NCI-H446 treated with DMSO at 0.1 percent for 48 hours (cell line): ENCODE measurements at regions not wholly inside any gene's neighbourhood (a gene's known extent, or its start where the extent isn't known, plus 50 kb on each side); places are given as distances from the start of the nearest gene placed in this dataset.

ENCODE experiments used
- DNase-seq: peaks from one replicate; lab custom pipeline; 2025; lab: John Stamatoyannopoulos, UW

GRCh38 chr5:56622141-56622540 lies 193.2 kb upstream of the MAP3K1 start:
- DNase-seq, result no peak

DNA sequence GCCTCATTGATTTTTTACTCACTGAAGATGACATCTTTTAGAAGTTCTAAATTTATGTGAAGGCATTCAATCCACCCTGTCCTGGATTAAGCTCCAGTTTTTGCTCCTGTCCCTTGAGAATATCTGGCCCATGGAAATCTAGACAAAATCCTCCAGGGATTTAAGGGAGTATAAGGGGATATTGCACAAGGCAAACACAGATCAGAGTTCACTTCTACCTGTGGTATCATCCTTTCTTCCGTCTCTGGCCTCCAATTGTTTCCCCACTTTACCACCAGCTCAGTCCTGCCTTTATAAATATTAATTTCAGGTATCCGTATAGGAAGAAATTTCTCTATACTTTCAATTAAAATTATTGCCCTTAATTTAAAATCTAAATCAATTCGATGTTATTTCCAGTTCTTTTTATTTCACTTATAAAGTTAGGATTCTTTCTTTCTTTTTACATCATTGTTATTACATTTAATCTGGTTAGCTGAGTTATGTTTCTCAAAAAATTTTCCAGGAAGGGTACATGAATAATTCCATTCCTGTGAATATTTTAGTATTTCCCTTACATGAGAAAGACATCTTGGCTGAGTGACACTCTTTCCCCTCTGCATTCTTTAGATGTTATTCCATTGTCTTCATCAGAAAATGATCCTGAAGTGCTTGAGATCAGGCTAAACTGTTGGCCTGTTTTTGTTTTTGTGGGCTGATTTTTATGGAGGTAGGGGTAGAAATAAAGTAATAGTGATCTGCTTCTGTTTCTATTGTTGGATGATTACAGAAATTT lies 194.3 kb upstream of the MAP3K1 start:
- DNase-seq, result no peak

- no peak for DNase-seq
Observed at GRCh38 chr5:56617998-56618397, 197.4 kb upstream of the MAP3K1 start.

DNA sequence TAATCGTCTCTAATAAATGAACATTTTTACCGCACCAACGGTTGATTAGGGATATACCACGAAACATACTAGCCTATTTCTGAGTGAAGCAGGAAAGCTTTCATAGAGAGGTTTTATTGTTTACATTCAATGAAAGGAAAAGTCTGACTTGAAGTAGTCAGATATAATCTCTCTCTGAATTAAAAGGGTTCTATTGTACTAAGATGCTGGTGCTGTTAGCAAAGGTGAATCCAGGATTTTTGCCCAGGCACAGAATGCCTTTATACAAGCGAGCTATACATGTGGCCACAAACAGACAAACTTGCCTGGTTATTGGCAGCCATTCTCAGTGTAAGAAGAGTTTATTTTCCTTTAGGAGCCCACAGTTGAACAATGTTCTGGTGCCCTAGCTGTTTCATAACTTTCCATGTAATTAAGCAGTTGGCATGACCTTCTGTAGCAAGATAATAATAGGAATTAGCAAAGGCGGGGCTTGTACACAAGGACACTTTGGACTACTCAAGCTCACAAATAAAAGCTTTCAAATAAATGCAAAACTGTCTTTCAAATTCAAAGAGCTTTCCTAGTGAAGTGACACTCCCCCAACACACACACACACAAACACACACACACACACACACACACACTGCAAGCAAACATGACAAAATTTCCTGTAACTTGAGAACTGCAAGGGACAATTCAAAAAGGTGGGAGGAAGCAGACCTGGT lies 198.7 kb upstream of the MAP3K1 start:
- no peak for DNase-seq

- no peak for DNase-seq
Observed at GRCh38 chr5:56615361-56616153, 199.8 kb upstream of the MAP3K1 start.

- no peak for DNase-seq
Observed at GRCh38 chr5:56612759-56613158, 202.6 kb upstream of the MAP3K1 start.

GRCh38 chr5:56612353-56612752 lies 203.0 kb upstream of the MAP3K1 start:
- no peak for DNase-seq

DNA sequence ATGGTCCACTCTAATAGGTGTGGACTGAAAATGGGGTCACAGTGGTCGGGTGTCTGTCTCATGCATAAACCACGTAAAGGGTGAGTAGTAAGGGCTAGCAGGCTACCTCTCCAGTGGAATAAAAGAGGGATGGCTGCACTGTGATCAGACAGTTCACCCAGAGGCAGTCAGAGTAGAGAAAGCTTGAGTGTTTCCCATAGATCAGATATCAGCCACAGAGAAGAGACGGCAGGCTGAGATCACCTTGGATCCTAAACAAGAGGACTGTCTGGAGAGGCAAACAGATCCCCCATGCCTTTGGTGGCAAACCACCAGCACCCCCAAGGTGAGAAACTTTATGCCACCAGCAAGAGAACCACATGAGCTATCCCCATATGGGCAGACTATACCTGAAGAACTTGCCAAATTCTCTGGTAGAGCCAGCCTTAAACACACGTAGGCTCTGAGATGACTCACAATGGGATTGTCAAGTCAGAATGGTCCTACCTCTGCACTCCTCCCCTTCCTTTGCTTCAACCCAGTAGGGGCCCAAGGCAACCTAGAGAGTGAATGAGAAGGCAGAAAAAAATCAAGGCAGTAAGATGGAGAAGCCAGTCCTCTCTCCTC lies 205.2 kb upstream of the MAP3K1 start:
- no peak for DNase-seq

GRCh38 chr5:56608217-56608925 lies 207.0 kb upstream of the MAP3K1 start:
- no peak for DNase-seq

DNA sequence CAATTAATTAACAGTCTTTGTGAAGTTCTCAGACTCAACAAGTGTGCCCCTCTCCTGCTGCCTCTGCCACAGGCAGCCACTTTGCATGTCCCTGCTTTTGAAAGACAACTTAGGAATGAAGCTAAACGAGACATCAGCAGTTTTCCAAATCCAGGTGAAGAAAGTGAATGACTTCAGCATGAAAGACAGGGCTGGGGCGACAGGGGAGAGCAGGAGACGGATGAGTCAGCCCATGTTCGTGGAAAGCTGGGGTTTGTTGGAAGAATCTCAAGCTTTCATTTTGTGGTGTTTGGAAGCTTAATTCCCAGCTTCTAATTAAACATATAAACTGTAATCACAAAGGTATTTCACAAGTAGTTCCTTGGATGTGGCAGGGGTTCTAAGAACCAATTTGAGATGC lies 207.8 kb upstream of the MAP3K1 start:
- no peak for DNase-seq

DNA sequence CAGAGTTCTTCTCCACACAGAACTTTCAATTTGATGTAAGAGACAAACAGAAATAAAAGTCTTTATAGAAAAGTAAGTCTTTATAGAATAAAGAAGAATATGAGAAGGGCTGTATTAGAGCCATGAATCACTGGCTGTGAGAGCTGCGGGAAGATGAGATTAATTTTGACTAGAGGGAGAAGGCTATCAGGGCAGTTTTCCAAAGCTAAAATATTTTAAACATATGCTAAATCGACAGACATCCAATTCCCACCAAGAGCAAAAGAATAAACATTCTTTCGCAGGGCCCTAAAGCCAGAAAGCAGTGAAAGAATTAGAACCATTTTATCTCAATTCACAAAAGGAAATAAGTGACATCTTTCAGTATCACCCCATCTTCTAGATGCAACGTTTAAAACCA lies 208.3 kb upstream of the MAP3K1 start:
- DNase-seq, result no peak

DNA sequence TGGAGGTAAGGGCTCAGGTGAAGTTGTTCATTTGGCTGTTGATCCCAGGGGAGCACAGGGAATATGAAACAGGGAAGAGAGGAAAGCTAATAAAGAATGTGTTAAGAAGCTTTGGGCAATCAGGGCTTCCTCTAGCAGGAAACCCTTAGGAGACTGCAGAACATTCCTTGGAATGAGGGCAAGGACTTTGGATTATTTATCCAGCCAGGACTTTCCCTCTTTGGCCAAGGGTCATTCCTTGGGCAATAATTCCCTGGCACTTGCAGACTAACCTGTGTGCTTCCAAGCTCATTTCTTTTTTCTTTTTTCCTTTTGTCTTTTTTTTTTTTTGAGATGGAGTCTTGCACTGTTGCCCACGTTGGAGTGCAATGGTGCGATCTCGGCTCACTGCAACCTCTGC lies 209.2 kb upstream of the MAP3K1 start:
- no peak for DNase-seq

DNA sequence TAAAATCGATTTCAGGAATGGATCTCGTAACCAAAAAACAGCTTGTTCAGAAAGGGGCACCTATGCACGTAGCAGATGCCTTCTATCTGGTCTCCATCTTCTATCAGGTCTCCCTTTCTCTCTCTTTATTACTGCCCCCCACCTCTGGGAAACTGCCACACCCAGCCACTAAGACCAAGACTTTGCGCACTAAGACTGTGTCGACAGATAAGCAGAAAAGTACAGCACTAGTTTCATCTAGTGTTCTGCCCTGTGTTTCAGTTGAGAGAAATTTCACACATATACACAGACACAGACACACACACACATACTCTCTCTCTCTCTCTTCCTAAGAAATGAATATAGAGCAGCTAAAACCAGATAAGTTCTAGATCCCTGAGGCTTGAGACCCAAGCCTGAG lies 210.1 kb upstream of the MAP3K1 start:
- no peak for DNase-seq

GRCh38 chr5:56601641-56602071 lies 213.7 kb upstream of the MAP3K1 start:
- no peak for DNase-seq

DNA sequence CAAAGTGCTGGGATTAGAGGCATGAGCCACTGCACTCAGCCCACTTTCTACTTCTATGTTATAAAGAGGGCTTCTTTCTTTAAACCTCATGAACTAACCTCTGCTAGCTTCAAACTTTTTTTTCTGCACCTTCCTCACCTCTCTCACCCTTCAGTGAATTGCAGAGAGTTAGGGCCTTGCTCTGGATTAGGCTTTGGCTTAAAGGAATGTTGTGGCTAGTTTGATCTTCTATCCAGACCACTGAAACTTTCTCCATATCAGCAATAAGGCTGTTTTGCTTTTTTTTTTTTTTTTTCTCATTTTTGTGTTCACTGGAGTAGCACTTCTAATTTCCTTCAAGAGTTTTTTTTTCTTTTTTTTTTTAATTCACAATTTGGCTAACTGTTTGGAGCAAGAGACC lies 216.4 kb upstream of the MAP3K1 start:
- no peak for DNase-seq

DNA sequence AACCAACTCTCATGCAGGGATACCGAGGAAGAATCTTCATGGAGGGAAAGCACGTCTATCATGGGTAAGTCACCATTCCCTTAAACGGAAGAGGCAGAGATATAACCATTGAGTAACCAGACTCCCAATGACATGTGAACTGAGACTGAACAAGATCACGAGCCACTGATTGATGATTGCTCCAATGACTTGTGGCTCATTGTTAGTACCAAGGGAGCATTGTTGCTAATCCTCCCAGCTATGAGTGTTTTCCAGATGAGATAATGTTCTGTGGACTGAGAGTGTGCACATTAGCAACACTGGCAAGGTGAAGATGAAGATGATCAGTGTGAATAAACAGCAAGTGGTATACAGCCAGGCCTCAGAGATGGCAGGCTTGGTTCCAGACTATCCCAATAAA lies 219.2 kb upstream of the MAP3K1 start:
- no peak for DNase-seq

DNA sequence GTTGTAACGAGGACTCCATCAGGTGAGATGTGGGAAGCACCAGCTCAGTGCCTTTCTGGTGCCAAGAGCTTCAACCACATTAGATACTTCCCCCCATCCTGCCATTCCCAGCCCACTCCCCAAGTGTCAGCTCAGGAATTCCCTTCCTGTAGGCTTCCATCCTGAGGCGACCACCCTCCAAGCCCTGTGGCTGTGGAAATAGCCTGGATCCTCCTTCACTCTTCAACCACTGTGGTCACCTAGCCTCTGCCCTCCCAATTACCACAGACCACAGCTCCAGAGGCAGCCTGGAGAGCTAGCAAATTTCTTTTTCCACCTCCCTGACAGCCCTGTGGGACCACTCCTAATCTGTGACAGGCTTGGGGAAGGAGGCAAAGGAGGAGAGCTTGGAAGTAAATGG lies 219.8 kb upstream of the MAP3K1 start:
- DNase-seq, result no peak

DNA sequence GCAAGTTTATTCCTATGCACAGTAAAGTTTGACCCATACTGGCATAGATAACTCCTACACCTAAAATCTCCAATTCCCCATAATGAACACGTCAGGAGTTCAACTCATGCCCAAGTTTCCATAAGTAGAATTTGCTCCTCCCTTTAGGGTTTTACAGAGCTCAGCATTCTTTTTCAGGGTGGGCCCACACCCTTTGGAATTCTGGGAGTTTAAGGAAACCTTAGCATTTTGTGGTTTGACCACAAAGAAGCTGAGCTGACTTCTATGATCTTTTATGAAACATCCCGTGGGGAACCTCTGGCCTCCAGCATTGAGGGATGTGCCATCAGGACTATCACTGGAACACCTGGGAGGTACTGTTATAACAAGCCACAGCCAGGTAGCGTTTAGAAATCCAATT lies 220.6 kb upstream of the MAP3K1 start:
- no peak for DNase-seq

DNA sequence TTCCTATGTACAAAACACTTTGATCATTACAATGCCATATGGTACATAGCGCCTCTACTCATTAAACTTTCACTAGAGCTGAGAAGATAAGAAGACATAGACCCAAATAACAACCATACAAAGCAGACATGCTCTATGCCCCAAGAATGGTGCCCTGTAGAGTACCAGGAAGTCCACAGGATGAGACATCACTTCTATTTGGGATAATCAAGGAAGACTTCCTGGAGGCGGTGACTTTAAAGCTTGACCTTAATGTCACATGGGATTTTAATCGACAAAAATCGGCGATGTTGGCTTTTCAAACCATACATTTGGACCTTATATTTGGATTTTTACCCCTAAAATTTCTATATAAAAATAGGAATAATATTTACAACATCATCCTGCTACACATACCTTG lies 224.3 kb upstream of the MAP3K1 start:
- no peak for DNase-seq

GRCh38 chr5:56589481-56589860 lies 225.9 kb upstream of the MAP3K1 start:
- no peak for DNase-seq

DNA sequence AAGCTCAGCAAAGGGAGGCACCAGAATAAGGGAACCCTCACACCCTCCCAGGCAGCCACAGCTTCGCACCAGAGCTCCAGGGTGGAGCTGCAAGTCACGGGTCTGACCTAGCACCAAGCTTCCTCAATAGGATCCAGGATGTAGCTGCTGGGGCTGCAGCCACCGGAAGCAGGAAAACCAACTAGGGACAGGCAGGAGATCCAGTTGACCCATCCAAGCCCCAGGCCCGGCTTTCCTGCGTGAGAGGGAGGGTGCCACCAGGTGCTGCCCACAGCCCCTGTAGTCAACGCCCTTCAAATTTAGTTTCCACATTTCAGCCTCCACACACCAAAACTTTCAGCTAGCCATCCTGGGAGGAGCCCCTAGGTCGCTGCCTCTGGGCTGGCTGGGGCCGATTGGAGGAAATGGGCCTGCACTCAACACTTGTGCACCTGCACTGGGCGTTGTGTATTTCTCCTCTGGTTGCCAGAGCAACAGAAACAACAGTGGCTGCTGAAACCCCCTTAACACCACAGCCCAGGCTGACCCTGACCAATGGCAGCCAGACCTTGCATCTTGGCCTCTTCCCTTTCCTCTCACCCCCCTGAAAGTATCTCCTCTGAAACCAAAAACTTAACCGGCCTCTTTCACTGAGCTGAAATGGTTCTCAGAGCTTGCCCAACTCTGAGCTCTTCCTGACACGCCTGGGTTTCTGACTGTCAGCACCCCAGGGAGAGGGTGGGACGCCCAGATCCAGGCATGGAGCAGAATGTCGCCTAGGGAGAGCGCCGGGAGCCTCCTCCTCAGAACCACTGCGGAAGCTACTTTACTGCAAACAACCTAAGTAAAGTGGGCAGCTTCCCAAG lies 226.5 kb upstream of the MAP3K1 start:
- DNase-seq, result no peak
